ENCODE measurements at regions not wholly inside any gene's neighbourhood (a gene's known extent, or its start where the extent isn't known, plus 50 kb on each side); places are given as distances from the start of the nearest gene placed in this dataset.
A peak's percentile ranks its signal among the peaks of the same experiment; 100 is the strongest.

DNA sequence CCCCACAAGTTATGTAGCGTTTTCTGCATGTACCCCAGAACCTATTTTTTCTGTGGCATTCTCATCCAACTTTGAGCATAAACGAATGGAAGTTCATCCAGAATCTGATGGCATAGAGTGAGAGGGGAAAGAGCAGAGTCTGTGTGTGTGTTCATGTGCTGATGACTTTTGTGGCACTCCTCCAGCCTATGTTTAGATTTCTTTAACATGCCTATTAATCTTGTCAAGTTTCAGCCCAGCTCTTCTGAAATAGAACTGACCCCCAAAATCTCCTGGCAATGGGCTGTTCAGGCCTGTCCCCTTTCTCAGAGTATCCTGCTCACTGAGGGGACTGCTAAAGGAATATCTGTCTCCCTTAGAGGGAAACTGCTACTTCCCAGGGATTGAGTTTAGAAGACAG, 56.4 kb upstream of the NEO1 start:
- Histone ChIP-seq H3K4me1 (peaks cover 8% of the 10 kb centered on the region), H3K27me3 (ENCODE audit: low read depth) (peaks cover 24% of the 10 kb centered on the region), H3K27ac (replicated peaks) (no peak overlapping the region), H3K36me3 (no peaks in the 10 kb centered on the region), H3K9me3 (replicated peaks) (no peaks in the 10 kb centered on the region), H3K4me3 (no peak overlapping the region)
- TF ChIP-seq, protein P1, sequence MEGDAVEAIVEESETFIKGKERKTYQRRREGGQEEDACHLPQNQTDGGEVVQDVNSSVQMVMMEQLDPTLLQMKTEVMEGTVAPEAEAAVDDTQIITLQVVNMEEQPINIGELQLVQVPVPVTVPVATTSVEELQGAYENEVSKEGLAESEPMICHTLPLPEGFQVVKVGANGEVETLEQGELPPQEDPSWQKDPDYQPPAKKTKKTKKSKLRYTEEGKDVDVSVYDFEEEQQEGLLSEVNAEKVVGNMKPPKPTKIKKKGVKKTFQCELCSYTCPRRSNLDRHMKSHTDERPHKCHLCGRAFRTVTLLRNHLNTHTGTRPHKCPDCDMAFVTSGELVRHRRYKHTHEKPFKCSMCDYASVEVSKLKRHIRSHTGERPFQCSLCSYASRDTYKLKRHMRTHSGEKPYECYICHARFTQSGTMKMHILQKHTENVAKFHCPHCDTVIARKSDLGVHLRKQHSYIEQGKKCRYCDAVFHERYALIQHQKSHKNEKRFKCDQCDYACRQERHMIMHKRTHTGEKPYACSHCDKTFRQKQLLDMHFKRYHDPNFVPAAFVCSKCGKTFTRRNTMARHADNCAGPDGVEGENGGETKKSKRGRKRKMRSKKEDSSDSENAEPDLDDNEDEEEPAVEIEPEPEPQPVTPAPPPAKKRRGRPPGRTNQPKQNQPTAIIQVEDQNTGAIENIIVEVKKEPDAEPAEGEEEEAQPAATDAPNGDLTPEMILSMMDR (IDR thresholded peaks at IDR 0.05; ENCODE audit: borderline replicate concordance) = no peak
- intact Hi-C loops (cut with micrococcal nuclease) = no loop called here
- no peak for DNase-seq

DNA sequence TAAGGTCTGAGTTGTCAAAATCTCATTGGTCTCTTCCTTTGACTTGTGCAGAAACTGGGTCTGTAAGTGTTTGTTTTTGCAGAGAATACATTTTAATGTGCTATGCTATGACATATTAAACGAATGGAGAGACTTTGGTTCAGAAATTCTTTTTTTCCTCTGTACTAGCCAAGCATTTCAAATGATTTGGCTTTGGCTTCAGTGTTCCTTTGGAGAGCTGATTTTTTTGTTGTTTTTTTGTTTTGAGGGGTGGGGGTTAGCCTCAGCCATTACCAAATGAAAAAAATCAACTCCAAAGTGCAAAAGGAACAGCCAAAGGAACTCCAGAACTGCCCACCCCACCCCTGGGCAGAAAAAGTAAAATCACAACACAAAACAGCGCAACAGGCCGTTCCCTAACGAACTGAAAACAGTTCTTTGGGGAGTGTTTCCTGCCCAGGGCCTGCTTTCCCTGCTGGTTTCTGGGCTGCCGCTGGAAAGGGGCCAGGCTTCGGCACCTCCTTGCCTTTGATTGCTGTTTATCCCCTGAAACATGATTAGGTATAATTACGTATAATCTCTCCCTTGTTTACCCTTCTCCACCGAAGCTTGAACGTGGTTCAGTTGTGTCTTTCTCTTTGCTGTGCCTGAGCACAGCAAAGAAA, 57.6 kb upstream of the NEO1 start:
- H3K27me3 ChIP-seq (ENCODE audit: low read depth) = peaks cover 21% of the 10 kb centered on the region
- H3K27ac ChIP-seq (replicated peaks) = peak overlapping the region; percentile 14
- DNase-seq = peak; percentile 24
- H3K4me3 ChIP-seq = no peak overlapping the region
- no peaks in the 10 kb centered on the region for H3K9me3 ChIP-seq (replicated peaks)
- H3K4me1 ChIP-seq = peaks cover 8% of the 10 kb centered on the region
- no peaks in the 10 kb centered on the region for H3K36me3 ChIP-seq
- intact Hi-C loops (cut with micrococcal nuclease) = no loop called here
- TF ChIP-seq, protein P1 (IDR thresholded peaks at IDR 0.05; ENCODE audit: borderline replicate concordance) = no peak

DNA sequence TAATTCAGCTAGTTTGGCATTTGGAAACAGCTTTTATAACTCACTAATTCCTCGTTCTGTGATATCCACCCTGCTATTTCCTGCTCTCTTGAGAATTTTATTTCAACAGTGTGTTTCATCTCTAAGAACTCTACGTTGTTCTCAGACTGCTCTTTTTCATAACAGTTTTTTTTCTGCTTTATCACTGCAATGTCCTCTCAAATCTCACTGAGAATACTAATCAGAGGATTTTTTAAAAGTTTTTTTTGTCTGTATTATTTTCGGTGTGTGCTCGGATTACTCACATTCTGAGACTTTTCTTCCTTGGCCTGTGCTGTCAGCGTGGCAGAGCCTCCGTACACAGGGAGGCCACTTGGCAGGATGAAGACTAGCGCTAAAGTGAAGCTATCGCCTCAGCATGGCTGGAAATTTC, 59.4 kb upstream of the NEO1 start:
- TF ChIP-seq, protein P1 (IDR thresholded peaks at IDR 0.05; ENCODE audit: borderline replicate concordance) = no peak

DNA sequence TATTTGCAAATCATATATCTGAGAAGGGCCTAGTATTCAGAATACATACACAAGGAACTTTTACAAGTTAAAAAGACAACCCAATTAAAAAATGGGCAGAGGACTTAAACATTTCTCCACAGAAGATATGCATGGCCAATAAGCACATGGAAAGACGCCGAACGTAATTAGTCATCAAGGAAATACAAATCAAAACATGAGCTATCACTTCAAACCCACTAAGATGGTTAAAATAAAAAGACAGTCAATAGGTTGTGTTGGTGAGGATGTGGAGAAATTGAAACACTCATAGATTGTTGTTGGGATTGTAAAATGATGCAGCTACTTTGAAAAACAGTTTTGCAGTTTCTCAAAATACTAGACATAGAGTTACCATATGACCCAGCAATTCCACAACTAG, 61.2 kb upstream of the NEO1 start:
- H3K36me3 ChIP-seq = no peaks in the 10 kb centered on the region
- no peak overlapping the region for H3K4me3 ChIP-seq
- H3K9me3 ChIP-seq (replicated peaks) = no peaks in the 10 kb centered on the region
- no peak overlapping the region for H3K27ac ChIP-seq (replicated peaks)
- intact Hi-C loops (cut with micrococcal nuclease) = no loop called here
- peaks cover 14% of the 10 kb centered on the region for H3K27me3 ChIP-seq (ENCODE audit: low read depth)
- peaks cover 8% of the 10 kb centered on the region for H3K4me1 ChIP-seq
- TF ChIP-seq, protein P1 (IDR thresholded peaks at IDR 0.05; ENCODE audit: borderline replicate concordance) = no peak
- no peak for DNase-seq

More for the DNA sequence above, 59.4 kb upstream of the NEO1 start:
- DNase-seq = no peak
- Histone ChIP-seq H3K36me3 (no peaks in the 10 kb centered on the region), H3K4me1 (peaks cover 8% of the 10 kb centered on the region), H3K27ac (replicated peaks) (peak overlapping the region; percentile 51), H3K4me3 (no peak overlapping the region), H3K9me3 (replicated peaks) (no peaks in the 10 kb centered on the region), H3K27me3 (ENCODE audit: low read depth) (peaks cover 16% of the 10 kb centered on the region)
- intact Hi-C loops (cut with micrococcal nuclease) = no loop called here

DNA sequence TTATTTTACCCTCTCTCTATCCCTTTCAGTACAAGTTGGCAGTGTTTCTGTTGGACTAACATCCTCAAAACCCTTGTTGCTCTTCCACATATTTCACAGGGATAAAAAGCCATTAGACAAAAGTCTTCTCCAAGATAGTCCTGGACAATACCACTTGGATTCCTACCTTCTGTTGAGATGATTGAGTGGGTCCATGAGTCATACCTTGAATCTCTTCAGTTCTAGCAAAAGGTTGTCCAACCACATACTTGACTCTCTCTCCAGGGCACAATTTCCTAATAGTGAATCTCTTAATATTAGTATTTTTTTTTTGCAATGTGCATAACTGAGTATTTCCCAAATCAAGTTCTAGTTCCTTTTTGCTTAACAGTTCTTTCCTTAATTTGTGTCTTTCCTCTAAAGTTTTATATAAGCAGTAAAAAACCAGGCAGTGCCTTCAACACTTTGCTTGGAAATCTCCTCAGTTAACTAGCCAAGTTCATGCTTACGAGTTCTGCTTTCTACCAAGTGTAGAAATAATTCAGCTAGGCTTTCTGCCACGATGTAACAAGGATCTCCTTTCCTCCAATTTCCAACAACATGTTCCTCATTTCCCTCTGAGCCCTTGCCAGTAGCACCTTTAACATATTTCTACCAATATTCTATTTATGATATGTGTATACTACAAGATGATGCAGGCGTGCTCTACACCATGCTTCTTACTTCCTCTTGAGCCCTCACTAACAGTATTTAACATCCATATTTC, 68.3 kb upstream of the NEO1 start:
- no peak overlapping the region for H3K4me3 ChIP-seq
- H3K36me3 ChIP-seq = no peaks in the 10 kb centered on the region
- peaks cover 12% of the 10 kb centered on the region for H3K9me3 ChIP-seq (replicated peaks)
- intact Hi-C loops (cut with micrococcal nuclease) = no loop called here
- H3K4me1 ChIP-seq = no peaks in the 10 kb centered on the region
- TF ChIP-seq, protein P1 (IDR thresholded peaks at IDR 0.05; ENCODE audit: borderline replicate concordance) = no peak
- H3K27me3 ChIP-seq (ENCODE audit: low read depth) = peaks cover 30% of the 10 kb centered on the region
- H3K27ac ChIP-seq (replicated peaks) = no peak overlapping the region
- DNase-seq = no peak
